ENCODE measurements at regions not wholly inside any gene's neighbourhood (a gene's known extent, or its start where the extent isn't known, plus 50 kb on each side); places are given as distances from the start of the nearest gene placed in this dataset.
"Not testable (repeated sequence)": the region's sequence is repeated elsewhere in the genome, so short reads cannot be mapped to it uniquely, and the experiment has no call there.

- Histone ChIP-seq H3K9ac (ENCODE audit: low read depth, low read length) (no peak overlapping the region), H3K4me3 (ENCODE audit: low read depth, low read length) (no peak overlapping the region), H3K27ac (ENCODE audit: low read depth, low read length) (no peak overlapping the region), H3K36me3 (ENCODE audit: control insufficient read depth, insufficient read depth, low read length) (no peaks in the 10 kb centered on the region), H3K27me3 (ENCODE audit: control insufficient read depth, insufficient read depth, low read length) (no peaks in the 10 kb centered on the region), H3K4me1 (ENCODE audit: control insufficient read depth, insufficient read depth, low read length) (no peaks in the 10 kb centered on the region), H3K9me3 (ENCODE audit: control insufficient read depth, insufficient read depth, low read length) (no peaks in the 10 kb centered on the region)
These were observed 102.8 kb upstream of the SEC14L1 start for GRCh38 chr17:77037943-77038342.

GRCh38 chr17:77038884-77039555 lies 101.7 kb upstream of the SEC14L1 start:
- H3K36me3 ChIP-seq (ENCODE audit: control insufficient read depth, insufficient read depth, low read length), result no peaks in the 10 kb centered on the region
- H3K27me3 ChIP-seq (ENCODE audit: control insufficient read depth, insufficient read depth, low read length), result no peaks in the 10 kb centered on the region
- no peak overlapping the region for H3K27ac ChIP-seq (ENCODE audit: low read depth, low read length)
- H3K9me3 ChIP-seq (ENCODE audit: control insufficient read depth, insufficient read depth, low read length), result no peaks in the 10 kb centered on the region
- no peak overlapping the region for H3K9ac ChIP-seq (ENCODE audit: low read depth, low read length)
- no peaks in the 10 kb centered on the region for H3K4me1 ChIP-seq (ENCODE audit: control insufficient read depth, insufficient read depth, low read length)
- no peak overlapping the region for H3K4me3 ChIP-seq (ENCODE audit: low read depth, low read length)

GRCh38 chr17:77042476-77043231 lies 98.1 kb upstream of the SEC14L1 start:
- no peaks in the 10 kb centered on the region for H3K36me3 ChIP-seq (ENCODE audit: control insufficient read depth, insufficient read depth, low read length)
- no peak overlapping the region for H3K4me3 ChIP-seq (ENCODE audit: low read depth, low read length)
- no peak overlapping the region for H3K27ac ChIP-seq (ENCODE audit: low read depth, low read length)
- H3K4me1 ChIP-seq (ENCODE audit: control insufficient read depth, insufficient read depth, low read length), result no peaks in the 10 kb centered on the region
- no peak overlapping the region for H3K9ac ChIP-seq (ENCODE audit: low read depth, low read length)
- peaks cover 11% of the 10 kb centered on the region for H3K9me3 ChIP-seq (ENCODE audit: control insufficient read depth, insufficient read depth, low read length)
- no peaks in the 10 kb centered on the region for H3K27me3 ChIP-seq (ENCODE audit: control insufficient read depth, insufficient read depth, low read length)

- no peaks in the 10 kb centered on the region for H3K36me3 ChIP-seq (ENCODE audit: control insufficient read depth, insufficient read depth, low read length)
- no peaks in the 10 kb centered on the region for H3K27me3 ChIP-seq (ENCODE audit: control insufficient read depth, insufficient read depth, low read length)
- H3K9ac ChIP-seq (ENCODE audit: low read depth, low read length), result no peak overlapping the region
- peaks cover 11% of the 10 kb centered on the region for H3K9me3 ChIP-seq (ENCODE audit: control insufficient read depth, insufficient read depth, low read length)
- no peaks in the 10 kb centered on the region for H3K4me1 ChIP-seq (ENCODE audit: control insufficient read depth, insufficient read depth, low read length)
- H3K27ac ChIP-seq (ENCODE audit: low read depth, low read length), result no peak overlapping the region
- no peak overlapping the region for H3K4me3 ChIP-seq (ENCODE audit: low read depth, low read length)
These were observed 95.2 kb upstream of the SEC14L1 start for GRCh38 chr17:77045441-77046041.

- no peak overlapping the region for H3K27ac ChIP-seq (ENCODE audit: low read depth, low read length)
- peaks cover 11% of the 10 kb centered on the region for H3K9me3 ChIP-seq (ENCODE audit: control insufficient read depth, insufficient read depth, low read length)
- no peaks in the 10 kb centered on the region for H3K4me1 ChIP-seq (ENCODE audit: control insufficient read depth, insufficient read depth, low read length)
- no peaks in the 10 kb centered on the region for H3K27me3 ChIP-seq (ENCODE audit: control insufficient read depth, insufficient read depth, low read length)
- no peak overlapping the region for H3K4me3 ChIP-seq (ENCODE audit: low read depth, low read length)
- no peaks in the 10 kb centered on the region for H3K36me3 ChIP-seq (ENCODE audit: control insufficient read depth, insufficient read depth, low read length)
- H3K9ac ChIP-seq (ENCODE audit: low read depth, low read length), result no peak overlapping the region
These were observed 91.3 kb upstream of the SEC14L1 start for GRCh38 chr17:77049440-77049839.

- not testable (repeated sequence) for H3K4me3 ChIP-seq (ENCODE audit: low read depth, low read length); H3K27ac ChIP-seq (ENCODE audit: low read depth, low read length); H3K9ac ChIP-seq (ENCODE audit: low read depth, low read length); H3K36me3 ChIP-seq (ENCODE audit: control insufficient read depth, insufficient read depth, low read length); H3K4me1 ChIP-seq (ENCODE audit: control insufficient read depth, insufficient read depth, low read length); H3K27me3 ChIP-seq (ENCODE audit: control insufficient read depth, insufficient read depth, low read length); H3K9me3 ChIP-seq (ENCODE audit: control insufficient read depth, insufficient read depth, low read length)
These were observed 89.9 kb upstream of the SEC14L1 start for GRCh38 chr17:77050901-77051300.

GRCh38 chr17:77054936-77055335 lies 85.8 kb upstream of the SEC14L1 start:
- no peaks in the 10 kb centered on the region for H3K27me3 ChIP-seq (ENCODE audit: control insufficient read depth, insufficient read depth, low read length)
- no peak overlapping the region for H3K9ac ChIP-seq (ENCODE audit: low read depth, low read length)

GRCh38 chr17:77055453-77055852 lies 85.3 kb upstream of the SEC14L1 start:
- H3K27ac ChIP-seq (ENCODE audit: low read depth, low read length), result no peak overlapping the region
- no peak overlapping the region for H3K4me3 ChIP-seq (ENCODE audit: low read depth, low read length)
- H3K27me3 ChIP-seq (ENCODE audit: control insufficient read depth, insufficient read depth, low read length), result no peaks in the 10 kb centered on the region
- H3K9ac ChIP-seq (ENCODE audit: low read depth, low read length), result no peak overlapping the region
- no peaks in the 10 kb centered on the region for H3K36me3 ChIP-seq (ENCODE audit: control insufficient read depth, insufficient read depth, low read length)
- no peaks in the 10 kb centered on the region for H3K9me3 ChIP-seq (ENCODE audit: control insufficient read depth, insufficient read depth, low read length)
- H3K4me1 ChIP-seq (ENCODE audit: control insufficient read depth, insufficient read depth, low read length), result no peaks in the 10 kb centered on the region

More at GRCh38 chr17:77054936-77055335, 85.8 kb upstream of the SEC14L1 start:
- Histone ChIP-seq H3K36me3 (ENCODE audit: control insufficient read depth, insufficient read depth, low read length) (no peaks in the 10 kb centered on the region), H3K9me3 (ENCODE audit: control insufficient read depth, insufficient read depth, low read length) (no peaks in the 10 kb centered on the region), H3K4me1 (ENCODE audit: control insufficient read depth, insufficient read depth, low read length) (no peaks in the 10 kb centered on the region), H3K27ac (ENCODE audit: low read depth, low read length) (no peak overlapping the region), H3K4me3 (ENCODE audit: low read depth, low read length) (no peak overlapping the region)

GRCh38 chr17:77058016-77058415 lies 82.8 kb upstream of the SEC14L1 start:
- H3K27ac ChIP-seq (ENCODE audit: low read depth, low read length), result no peak overlapping the region

GRCh38 chr17:77061669-77062068 lies 79.1 kb upstream of the SEC14L1 start:
- no peaks in the 10 kb centered on the region for H3K9me3 ChIP-seq (ENCODE audit: control insufficient read depth, insufficient read depth, low read length)
- H3K36me3 ChIP-seq (ENCODE audit: control insufficient read depth, insufficient read depth, low read length), result no peaks in the 10 kb centered on the region
- H3K27me3 ChIP-seq (ENCODE audit: control insufficient read depth, insufficient read depth, low read length), result no peaks in the 10 kb centered on the region
- H3K27ac ChIP-seq (ENCODE audit: low read depth, low read length), result no peak overlapping the region
- no peak overlapping the region for H3K4me3 ChIP-seq (ENCODE audit: low read depth, low read length)
- H3K4me1 ChIP-seq (ENCODE audit: control insufficient read depth, insufficient read depth, low read length), result peaks cover 2% of the 10 kb centered on the region; the same call in 1 of the 2 replicates
- H3K9ac ChIP-seq (ENCODE audit: low read depth, low read length), result no peak overlapping the region

More at GRCh38 chr17:77058016-77058415, 82.8 kb upstream of the SEC14L1 start:
- Histone ChIP-seq H3K9ac (ENCODE audit: low read depth, low read length) (no peak overlapping the region), H3K9me3 (ENCODE audit: control insufficient read depth, insufficient read depth, low read length) (no peaks in the 10 kb centered on the region), H3K4me1 (ENCODE audit: control insufficient read depth, insufficient read depth, low read length) (no peaks in the 10 kb centered on the region), H3K27me3 (ENCODE audit: control insufficient read depth, insufficient read depth, low read length) (no peaks in the 10 kb centered on the region), H3K36me3 (ENCODE audit: control insufficient read depth, insufficient read depth, low read length) (no peaks in the 10 kb centered on the region), H3K4me3 (ENCODE audit: low read depth, low read length) (no peak overlapping the region)

- no peaks in the 10 kb centered on the region for H3K36me3 ChIP-seq (ENCODE audit: control insufficient read depth, insufficient read depth, low read length)
- H3K4me3 ChIP-seq (ENCODE audit: low read depth, low read length), result no peak overlapping the region
- no peak overlapping the region for H3K27ac ChIP-seq (ENCODE audit: low read depth, low read length)
- H3K9ac ChIP-seq (ENCODE audit: low read depth, low read length), result no peak overlapping the region
- no peaks in the 10 kb centered on the region for H3K27me3 ChIP-seq (ENCODE audit: control insufficient read depth, insufficient read depth, low read length)
- peaks cover 5% of the 10 kb centered on the region; the same call in 1 of the 2 replicates for H3K4me1 ChIP-seq (ENCODE audit: control insufficient read depth, insufficient read depth, low read length)
- H3K9me3 ChIP-seq (ENCODE audit: control insufficient read depth, insufficient read depth, low read length), result no peaks in the 10 kb centered on the region
These were observed 76.2 kb upstream of the SEC14L1 start for GRCh38 chr17:77064598-77064997.
